ENCODE measurements at regions not wholly inside any gene's neighbourhood (a gene's known extent, or its start where the extent isn't known, plus 50 kb on each side); places are given as distances from the start of the nearest gene placed in this dataset.

- Histone ChIP-seq H3K4me1 (no peaks in the 10 kb centered on the region), H3K36me3 (no peaks in the 10 kb centered on the region), H3K27ac (no peak overlapping the region), H3K27me3 (no peaks in the 10 kb centered on the region), H3K4me3 (no peak overlapping the region), H3K9me3 (no peaks in the 10 kb centered on the region)
- TF ChIP-seq CTCF (IDR thresholded peaks at IDR 0.05) = no peak
- no peak for DNase-seq (ENCODE audit: low spot score)
These were observed 145.5 kb downstream of the WNT5A start for GRCh38 chr3:55341502-55342031.

GRCh38 chr3:55339819-55340218, 147.3 kb downstream of the WNT5A start:
- Histone ChIP-seq H3K9me3 (no peaks in the 10 kb centered on the region), H3K4me1 (no peaks in the 10 kb centered on the region), H3K4me3 (no peak overlapping the region), H3K27ac (no peak overlapping the region), H3K27me3 (no peaks in the 10 kb centered on the region), H3K36me3 (no peaks in the 10 kb centered on the region)
- TF ChIP-seq CTCF (IDR thresholded peaks at IDR 0.05) = no peak
- no peak for DNase-seq (ENCODE audit: low spot score)

- no peaks in the 10 kb centered on the region for H3K9me3 ChIP-seq
- no peak overlapping the region for H3K4me3 ChIP-seq
- H3K27me3 ChIP-seq = no peaks in the 10 kb centered on the region
- DNase-seq (ENCODE audit: low spot score) = no peak
- no peak for TF ChIP-seq CTCF (IDR thresholded peaks at IDR 0.05)
- no peaks in the 10 kb centered on the region for H3K36me3 ChIP-seq
- no peak overlapping the region for H3K27ac ChIP-seq
- no peaks in the 10 kb centered on the region for H3K4me1 ChIP-seq
These were observed 147.7 kb downstream of the WNT5A start for GRCh38 chr3:55339390-55339789.

- H3K9me3 ChIP-seq = no peaks in the 10 kb centered on the region
- TF ChIP-seq CTCF (IDR thresholded peaks at IDR 0.05) = no peak
- H3K4me1 ChIP-seq = no peaks in the 10 kb centered on the region
- H3K27me3 ChIP-seq = no peaks in the 10 kb centered on the region
- H3K36me3 ChIP-seq = no peaks in the 10 kb centered on the region
- DNase-seq (ENCODE audit: low spot score) = no peak
- no peak overlapping the region for H3K4me3 ChIP-seq
- no peak overlapping the region for H3K27ac ChIP-seq
These were observed 149.4 kb downstream of the WNT5A start for GRCh38 chr3:55337641-55338180.

- no peaks in the 10 kb centered on the region for H3K4me1 ChIP-seq
- H3K4me3 ChIP-seq = no peak overlapping the region
- no peaks in the 10 kb centered on the region for H3K27me3 ChIP-seq
- TF ChIP-seq CTCF (IDR thresholded peaks at IDR 0.05) = no peak
- no peak for DNase-seq (ENCODE audit: low spot score)
- no peaks in the 10 kb centered on the region for H3K9me3 ChIP-seq
- no peak overlapping the region for H3K27ac ChIP-seq
- no peaks in the 10 kb centered on the region for H3K36me3 ChIP-seq
These were observed 153.2 kb downstream of the WNT5A start for GRCh38 chr3:55333923-55334322.

GRCh38 chr3:55333046-55333445, 154.1 kb downstream of the WNT5A start:
- DNase-seq (ENCODE audit: low spot score) = no peak
- no peaks in the 10 kb centered on the region for H3K9me3 ChIP-seq
- H3K36me3 ChIP-seq = no peaks in the 10 kb centered on the region
- H3K27ac ChIP-seq = no peak overlapping the region
- H3K27me3 ChIP-seq = no peaks in the 10 kb centered on the region
- H3K4me3 ChIP-seq = no peak overlapping the region
- no peaks in the 10 kb centered on the region for H3K4me1 ChIP-seq
- TF ChIP-seq CTCF (IDR thresholded peaks at IDR 0.05) = no peak

All from right atrium auricular region (tissue), 2 donors.